ENCODE measurements at regions not wholly inside any gene's neighbourhood (a gene's known extent, or its start where the extent isn't known, plus 50 kb on each side); places are given as distances from the start of the nearest gene placed in this dataset.

- TF ChIP-seq CTCF (IDR thresholded peaks at IDR 0.05) (no peak), POLR2A (IDR thresholded peaks at IDR 0.05) (no peak)
Observed at GRCh38 chr15:70469182-70469581, 294.2 kb downstream of the UACA start.
